Ishikawa (cell line): ENCODE measurements at regions not wholly inside any gene's neighbourhood (a gene's known extent, or its start where the extent isn't known, plus 50 kb on each side); places are given as distances from the start of the nearest gene placed in this dataset.

Experiments used
- CEBPB ChIP-seq: IDR thresholded peaks from 2 replicates; pipeline ENCODE4 v1.6.1; 2012
- CREB1 ChIP-seq: IDR thresholded peaks from 2 replicates; pipeline ENCODE4 v1.6.1; 2012; ENCODE audit warnings: low read depth
- EGR1 ChIP-seq: IDR thresholded peaks from 2 replicates; pipeline ENCODE4 v1.6.1; 2012
- EP300 ChIP-seq: IDR thresholded peaks from 2 replicates; pipeline ENCODE4 v1.6.1; 2012; ENCODE audit warnings: borderline replicate concordance
- FOXM1 ChIP-seq: IDR thresholded peaks from 2 replicates; pipeline ENCODE4 v1.6.1; 2012; ENCODE audit warnings: low read depth, borderline replicate concordance
- MAX ChIP-seq: IDR thresholded peaks from 2 replicates; pipeline ENCODE4 v1.6.1; 2012
- NFIC ChIP-seq: IDR thresholded peaks from 2 replicates; pipeline ENCODE4 v1.6.1; 2012
- RAD21 ChIP-seq: IDR thresholded peaks from 2 replicates; pipeline ENCODE4 v1.6.1; 2012; ENCODE audit warnings: low read depth
- TAF1 ChIP-seq: IDR thresholded peaks from 2 replicates; pipeline ENCODE4 v1.6.1; 2012; ENCODE audit warnings: low read depth, mild to moderate bottlenecking
- TCF12 ChIP-seq: IDR thresholded peaks from 2 replicates; pipeline ENCODE4 v1.6.1; 2012; ENCODE audit warnings: low read depth
- TEAD4 ChIP-seq: IDR thresholded peaks from 2 replicates; pipeline ENCODE4 v1.6.1; 2012
- YY1 ChIP-seq: IDR thresholded peaks from 2 replicates; pipeline ENCODE4 v1.6.1; 2012; ENCODE audit warnings: low read depth
- ZBTB7A ChIP-seq: IDR thresholded peaks from 2 replicates; pipeline ENCODE4 v1.6.1; 2012; ENCODE audit warnings: low read depth
- TF ChIP-seq, protein P1 (sequence below): IDR thresholded peaks from 2 replicates; pipeline ENCODE4 v1.6.1; 2012; ENCODE audit warnings: low read depth, mild to moderate bottlenecking
- TF ChIP-seq, protein P2 (sequence below): IDR thresholded peaks from 2 replicates; pipeline ENCODE4 v1.6.1; 2012

DNA sequence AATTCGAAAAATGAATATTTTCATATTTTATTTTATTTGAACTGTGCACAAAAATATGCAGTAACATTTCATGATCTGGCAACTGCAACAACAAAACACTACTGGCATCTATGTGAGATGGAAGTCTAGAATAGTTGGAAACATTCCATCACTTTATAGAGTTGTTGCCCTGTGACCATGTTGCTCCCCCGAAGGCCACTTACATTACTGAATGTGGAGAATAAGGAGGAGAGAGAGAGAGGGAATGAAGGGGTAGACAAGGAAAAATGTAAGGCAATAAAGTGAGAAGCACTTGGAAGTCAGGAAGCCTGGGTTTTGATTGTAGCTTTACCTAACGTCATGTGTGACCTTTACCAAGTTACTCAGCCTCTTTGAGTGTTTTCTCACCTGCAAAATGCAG lies 437.2 kb upstream of the EDIL3 start:
- TF ChIP-seq TCF12 (no peak), EP300 (no peak), TEAD4 (no peak), RAD21 (no peak), FOXM1 (no peak), YY1 (no peak), CREB1 (no peak), MAX (no peak), ZBTB7A (no peak), NFIC (no peak), TAF1 (no peak), EGR1 (no peak), CEBPB (no peak)
- TF ChIP-seq, protein P1, sequence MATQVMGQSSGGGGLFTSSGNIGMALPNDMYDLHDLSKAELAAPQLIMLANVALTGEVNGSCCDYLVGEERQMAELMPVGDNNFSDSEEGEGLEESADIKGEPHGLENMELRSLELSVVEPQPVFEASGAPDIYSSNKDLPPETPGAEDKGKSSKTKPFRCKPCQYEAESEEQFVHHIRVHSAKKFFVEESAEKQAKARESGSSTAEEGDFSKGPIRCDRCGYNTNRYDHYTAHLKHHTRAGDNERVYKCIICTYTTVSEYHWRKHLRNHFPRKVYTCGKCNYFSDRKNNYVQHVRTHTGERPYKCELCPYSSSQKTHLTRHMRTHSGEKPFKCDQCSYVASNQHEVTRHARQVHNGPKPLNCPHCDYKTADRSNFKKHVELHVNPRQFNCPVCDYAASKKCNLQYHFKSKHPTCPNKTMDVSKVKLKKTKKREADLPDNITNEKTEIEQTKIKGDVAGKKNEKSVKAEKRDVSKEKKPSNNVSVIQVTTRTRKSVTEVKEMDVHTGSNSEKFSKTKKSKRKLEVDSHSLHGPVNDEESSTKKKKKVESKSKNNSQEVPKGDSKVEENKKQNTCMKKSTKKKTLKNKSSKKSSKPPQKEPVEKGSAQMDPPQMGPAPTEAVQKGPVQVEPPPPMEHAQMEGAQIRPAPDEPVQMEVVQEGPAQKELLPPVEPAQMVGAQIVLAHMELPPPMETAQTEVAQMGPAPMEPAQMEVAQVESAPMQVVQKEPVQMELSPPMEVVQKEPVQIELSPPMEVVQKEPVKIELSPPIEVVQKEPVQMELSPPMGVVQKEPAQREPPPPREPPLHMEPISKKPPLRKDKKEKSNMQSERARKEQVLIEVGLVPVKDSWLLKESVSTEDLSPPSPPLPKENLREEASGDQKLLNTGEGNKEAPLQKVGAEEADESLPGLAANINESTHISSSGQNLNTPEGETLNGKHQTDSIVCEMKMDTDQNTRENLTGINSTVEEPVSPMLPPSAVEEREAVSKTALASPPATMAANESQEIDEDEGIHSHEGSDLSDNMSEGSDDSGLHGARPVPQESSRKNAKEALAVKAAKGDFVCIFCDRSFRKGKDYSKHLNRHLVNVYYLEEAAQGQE, result no peak
- TF ChIP-seq, protein P2, sequence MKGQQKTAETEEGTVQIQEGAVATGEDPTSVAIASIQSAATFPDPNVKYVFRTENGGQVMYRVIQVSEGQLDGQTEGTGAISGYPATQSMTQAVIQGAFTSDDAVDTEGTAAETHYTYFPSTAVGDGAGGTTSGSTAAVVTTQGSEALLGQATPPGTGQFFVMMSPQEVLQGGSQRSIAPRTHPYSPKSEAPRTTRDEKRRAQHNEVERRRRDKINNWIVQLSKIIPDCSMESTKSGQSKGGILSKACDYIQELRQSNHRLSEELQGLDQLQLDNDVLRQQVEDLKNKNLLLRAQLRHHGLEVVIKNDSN, result no peak

- TF ChIP-seq, protein P1, result no peak
- TF ChIP-seq MAX, result no peak
- no peak for TF ChIP-seq TEAD4
These were observed 433.3 kb upstream of the EDIL3 start for GRCh38 chr5:84817953-84818352.

- 0 out of 2 replicates have a peak, but pooled peaks have one; percentile 41 for TF ChIP-seq CEBPB
- no peak for TF ChIP-seq CREB1
- TF ChIP-seq ZBTB7A, result no peak
- no peak for TF ChIP-seq RAD21
- TF ChIP-seq, protein P1, result no peak
These were observed 432.3 kb upstream of the EDIL3 start for GRCh38 chr5:84816746-84817547.

DNA sequence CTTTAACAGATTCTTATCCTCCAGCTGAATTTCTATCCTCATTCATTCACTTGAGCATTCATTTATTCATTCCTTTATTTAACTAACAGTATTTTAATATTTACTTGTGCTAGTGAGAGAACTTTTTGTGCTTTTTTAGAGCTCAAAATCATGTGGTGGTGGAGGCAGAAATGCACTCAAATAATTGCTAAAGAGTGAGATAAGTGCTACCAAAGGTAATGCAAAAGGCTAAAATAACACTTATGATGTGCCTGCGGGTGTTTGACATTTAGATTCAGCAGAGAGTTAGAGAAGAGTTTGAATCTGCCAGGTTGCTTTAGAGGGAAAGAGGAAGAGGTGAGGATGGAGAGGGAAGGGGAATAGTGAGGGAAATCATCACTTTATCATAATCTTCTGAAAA lies 431.5 kb upstream of the EDIL3 start:
- no peak for TF ChIP-seq ZBTB7A
- TF ChIP-seq YY1, result no peak
- no peak for TF ChIP-seq MAX
- TF ChIP-seq TEAD4, result no peak
- no peak for TF ChIP-seq RAD21
- TF ChIP-seq EP300, result no peak
- no peak for TF ChIP-seq NFIC

GRCh38 chr5:84805473-84805872 lies 420.8 kb upstream of the EDIL3 start:
- TF ChIP-seq EP300 (no peak), CEBPB (no peak), YY1 (no peak), TEAD4 (no peak), RAD21 (no peak), ZBTB7A (no peak), FOXM1 (no peak)
- TF ChIP-seq, protein P2, result no peak
